SK-N-SH (cell line): ENCODE measurements at regions not wholly inside any gene's neighbourhood (a gene's known extent, or its start where the extent isn't known, plus 50 kb on each side); places are given as distances from the start of the nearest gene placed in this dataset.

ENCODE experiments used
- CTCF ChIA-PET: fragments of 300-600, 350-600 bp; formaldehyde crosslinking; extraction: SDS; loops from one replicate; lab custom pipeline; 2021; lab: Yijun Ruan, JAX
- POLR2A ChIA-PET: fragments of 350-600 bp; sonication (Branson Sonifier 250); formaldehyde crosslinking; extraction: SDS; loops from one replicate; lab custom pipeline; 2020; ENCODE audit warnings: antibody characterized with exemption, inconsistent platforms; lab: Yijun Ruan, JAX
- DNase-seq: peaks from one replicate; pipeline ENCODE4 v3.0.0; 2012
- H2AFZ ChIP-seq: fragments of 200-600 bp; sonication (generic); 2 replicates; pipeline ENCODE4 v1.8.1; 2016; ENCODE audit warnings: antibody characterized with exemption, mild to moderate bottlenecking, low read depth
- H3F3A ChIP-seq: fragments of 200-600 bp; sonication (generic); replicated peaks from 2 replicates; pipeline ENCODE3; 2016; ENCODE audit warnings: antibody characterized with exemption, mild to moderate bottlenecking; ENCODE audit not compliant: insufficient read depth
- H3K27ac ChIP-seq, 2 experiments: fragments of 200-500 bp in 1 of 2; fragments of 200-600 bp in 1 of 2; sonication (Bioruptor generic) in 1 of 2; sonication (generic), shearing (Covaris generic) in 1 of 2; 2 replicates each; pipeline versions ENCODE4 v1.5.1 to v1.6.1; 2014 to 2016; ENCODE audit warnings: low read depth in 2 of 2, inconsistent platforms in 1 of 2, low read length in 1 of 2, mild to moderate bottlenecking in 1 of 2, mixed read lengths in 1 of 2
- H3K27me3 ChIP-seq: fragments of 200-600 bp; sonication (generic), shearing (Covaris generic); 2 replicates; pipeline ENCODE4 v1.6.1; 2016; ENCODE audit warnings: mixed run types; ENCODE audit not compliant: insufficient read depth
- H3K36me3 ChIP-seq, 2 experiments: fragments of 200-500 bp in 1 of 2; fragments of 200-600 bp in 1 of 2; sonication (Bioruptor generic) in 1 of 2; sonication (generic) in 1 of 2; replicated peaks in 1 of 2; 2 replicates each; pipeline versions ENCODE3 to v1.5.1; 2014 to 2016; ENCODE audit warnings: low read length in 1 of 2, mild to moderate bottlenecking in 1 of 2; ENCODE audit not compliant: insufficient read depth in 2 of 2, control insufficient read depth in 1 of 2
- H3K4me1 ChIP-seq, 2 experiments: fragments of 200-500 bp in 1 of 2; fragments of 200-600 bp in 1 of 2; sonication (Bioruptor generic) in 1 of 2; sonication (generic), shearing (Covaris generic) in 1 of 2; 2 replicates each; pipeline versions ENCODE4 v1.5.1 to v1.6.1; 2014 to 2016; ENCODE audit warnings: low read depth in 1 of 2, low read length in 1 of 2, mixed run types in 1 of 2; ENCODE audit not compliant: insufficient read depth in 2 of 2, control insufficient read depth in 1 of 2
- H3K4me2 ChIP-seq: fragments of 200-600 bp; sonication (generic), shearing (Covaris generic); 2 replicates; pipeline ENCODE4 v1.6.1; 2017; ENCODE audit warnings: mixed run types
- H3K4me3 ChIP-seq, 2 experiments: fragments of 200-500 bp in 1 of 2; fragments of 200-600 bp in 1 of 2; sonication (Bioruptor generic) in 1 of 2; sonication (generic), shearing (Covaris generic) in 1 of 2; 2 replicates each; pipeline versions ENCODE4 v1.5.1 to v1.8.1; 2014 to 2016; ENCODE audit warnings: low read depth in 2 of 2, inconsistent platforms in 1 of 2, low read length in 1 of 2, mild to moderate bottlenecking in 1 of 2, mixed read lengths in 1 of 2, moderate library complexity in 1 of 2
- H3K79me2 ChIP-seq: fragments of 200-600 bp; sonication (generic); 2 replicates; pipeline ENCODE4 v1.8.1; 2017; ENCODE audit warnings: mild to moderate bottlenecking; ENCODE audit not compliant: insufficient read depth
- H3K9ac ChIP-seq: fragments of 200-600 bp; sonication (generic); 2 replicates; pipeline ENCODE4 v1.6.1; 2017; ENCODE audit warnings: mixed run types
- H3K9me2 ChIP-seq: fragments of 200-600 bp; sonication (generic); 2 replicates; pipeline ENCODE4 v1.6.1; 2017; ENCODE audit warnings: mixed run types
- H3K9me3 ChIP-seq: fragments of 200-600 bp; sonication (generic); 2 replicates; pipeline ENCODE4 v1.6.1; 2017; ENCODE audit warnings: mixed run types, mild to moderate bottlenecking, moderate library complexity
- H4K20me1 ChIP-seq: fragments of 200-600 bp; sonication (generic); 2 replicates; pipeline ENCODE4 v1.6.1; 2017; ENCODE audit warnings: mild to moderate bottlenecking, mixed run types; ENCODE audit not compliant: insufficient read depth
- CHD2 ChIP-seq: fragments of 150-350 bp; IDR thresholded peaks from 2 replicates; pipeline ENCODE4 v1.6.1; 2018; ENCODE audit warnings: low read length; ENCODE audit not compliant: partially characterized antibody
- FOSL2 ChIP-seq: IDR thresholded peaks from 2 replicates; pipeline ENCODE4 v1.4.0; 2012; ENCODE audit warnings: low read depth, mild to moderate bottlenecking, moderate library complexity, borderline replicate concordance
- MXI1 ChIP-seq: IDR thresholded peaks from 2 replicates; pipeline ENCODE4 v1.6.1; 2012; ENCODE audit warnings: mild to moderate bottlenecking, low read depth, low read length, improper control_type of control experiment
- RAD21 ChIP-seq: IDR thresholded peaks from 2 replicates; pipeline ENCODE4 v1.6.1; 2012; ENCODE audit warnings: mild to moderate bottlenecking, low read length
- RXRA ChIP-seq: IDR thresholded peaks from 2 replicates; pipeline ENCODE4 v1.4.0; 2012; ENCODE audit warnings: low read depth, mild to moderate bottlenecking, borderline replicate concordance
- SIN3A ChIP-seq: IDR thresholded peaks from 2 replicates; pipeline ENCODE4 v1.6.1; 2012; ENCODE audit warnings: low read depth, mild to moderate bottlenecking, low read length, moderate library complexity, borderline replicate concordance
- SMC3 ChIP-seq: IDR thresholded peaks from 2 replicates; pipeline ENCODE4 v1.6.1; 2012; ENCODE audit warnings: low read depth, low read length, improper control_type of control experiment
- TEAD4 ChIP-seq: IDR thresholded peaks from 2 replicates; pipeline ENCODE4 v1.4.0; 2012; ENCODE audit warnings: mild to moderate bottlenecking, borderline replicate concordance; ENCODE audit not compliant: insufficient read depth
- YY1 ChIP-seq: IDR thresholded peaks from 2 replicates; pipeline ENCODE4 v1.4.0; 2012; ENCODE audit warnings: low read depth, mild to moderate bottlenecking
- WGBS: methylation state at CpG from one replicate; pipeline ENCODE4 v1.1.6; 2017; ENCODE audit warnings: low lambda C conversion rate; 5-methylcytosine and 5-hydroxymethylcytosine counted together
- TF ChIP-seq, protein P1 (sequence below): fragments of 150-350 bp; IDR thresholded peaks from 2 replicates; pipeline ENCODE4 v1.6.1; 2017; ENCODE audit warnings: antibody characterized with exemption, low read length, low read depth, borderline replicate concordance
- TF ChIP-seq, protein P2 (sequence below): fragments of 150-350 bp; IDR thresholded peaks from 2 replicates; pipeline ENCODE4 v1.6.1; 2016; ENCODE audit warnings: mild to moderate bottlenecking, low read depth, low read length
- TF ChIP-seq, protein P3 (sequence below): IDR thresholded peaks from 2 replicates; pipeline ENCODE4 v1.6.1; 2012; ENCODE audit warnings: mild to moderate bottlenecking, low read depth, low read length, moderate library complexity
- TF ChIP-seq, protein P4 (sequence below): IDR thresholded peaks from 2 replicates; pipeline ENCODE4 v1.4.0; 2012; ENCODE audit warnings: low read depth, borderline replicate concordance
- TF ChIP-seq, protein P5 (sequence below): IDR thresholded peaks from 2 replicates; pipeline ENCODE4 v1.4.0; 2012; ENCODE audit warnings: low read depth
- TF ChIP-seq, protein P6 (sequence below): fragments of 200-600 bp; sonication (generic); IDR thresholded peaks from 2 replicates; pipeline ENCODE4 v1.6.1; 2017; ENCODE audit warnings: antibody characterized with exemption, mild to moderate bottlenecking, moderate library complexity

DNA sequence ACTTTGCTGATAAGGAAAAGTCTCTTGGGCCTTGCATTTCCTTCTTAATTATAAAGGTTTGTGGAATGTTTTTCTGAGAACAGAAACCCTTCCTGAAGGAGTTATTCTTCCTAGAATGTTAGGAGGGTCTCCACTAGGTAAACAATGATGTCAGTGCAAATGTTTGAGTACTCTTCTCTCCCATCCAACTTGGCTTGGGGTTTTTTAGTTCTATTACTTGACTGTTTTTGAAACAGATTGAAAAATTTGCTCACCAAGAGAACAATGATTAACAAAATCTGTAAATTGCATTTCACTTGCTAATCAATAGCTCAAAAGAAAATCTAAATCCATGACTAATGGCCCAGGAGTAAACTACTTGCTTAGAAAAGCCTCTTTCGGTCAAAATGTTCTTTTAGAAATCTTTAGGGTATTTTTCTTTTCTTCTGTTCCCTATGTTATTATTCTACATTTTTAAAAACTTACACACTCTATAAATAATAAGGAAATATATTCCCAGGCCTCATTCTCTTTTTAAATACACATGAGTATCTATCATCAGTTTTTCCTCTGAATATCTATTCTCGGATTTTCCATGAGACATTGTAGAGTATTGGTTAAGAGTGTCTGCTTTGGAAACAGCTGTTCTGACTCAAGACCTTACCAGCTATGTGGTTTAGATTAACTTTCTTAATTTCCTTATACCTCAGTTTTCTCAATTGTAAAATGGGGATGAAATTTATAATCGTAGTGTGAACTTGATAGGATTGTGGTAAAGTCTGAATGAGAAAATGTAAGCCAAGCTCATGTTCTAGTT lies 234.2 kb upstream of the CITED2 start:
- Histone ChIP-seq H3K27me3 (no peaks in the 10 kb centered on the region), H3K4me3 (no peak overlapping the region)
- TF ChIP-seq, protein P1, sequence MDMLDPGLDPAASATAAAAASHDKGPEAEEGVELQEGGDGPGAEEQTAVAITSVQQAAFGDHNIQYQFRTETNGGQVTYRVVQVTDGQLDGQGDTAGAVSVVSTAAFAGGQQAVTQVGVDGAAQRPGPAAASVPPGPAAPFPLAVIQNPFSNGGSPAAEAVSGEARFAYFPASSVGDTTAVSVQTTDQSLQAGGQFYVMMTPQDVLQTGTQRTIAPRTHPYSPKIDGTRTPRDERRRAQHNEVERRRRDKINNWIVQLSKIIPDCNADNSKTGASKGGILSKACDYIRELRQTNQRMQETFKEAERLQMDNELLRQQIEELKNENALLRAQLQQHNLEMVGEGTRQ: no peak
- TF ChIP-seq, protein P2, sequence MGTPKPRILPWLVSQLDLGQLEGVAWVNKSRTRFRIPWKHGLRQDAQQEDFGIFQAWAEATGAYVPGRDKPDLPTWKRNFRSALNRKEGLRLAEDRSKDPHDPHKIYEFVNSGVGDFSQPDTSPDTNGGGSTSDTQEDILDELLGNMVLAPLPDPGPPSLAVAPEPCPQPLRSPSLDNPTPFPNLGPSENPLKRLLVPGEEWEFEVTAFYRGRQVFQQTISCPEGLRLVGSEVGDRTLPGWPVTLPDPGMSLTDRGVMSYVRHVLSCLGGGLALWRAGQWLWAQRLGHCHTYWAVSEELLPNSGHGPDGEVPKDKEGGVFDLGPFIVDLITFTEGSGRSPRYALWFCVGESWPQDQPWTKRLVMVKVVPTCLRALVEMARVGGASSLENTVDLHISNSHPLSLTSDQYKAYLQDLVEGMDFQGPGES: no peak
- TF ChIP-seq SIN3A (no peak), YY1 (no peak), TEAD4 (no peak), CHD2 (no peak), MXI1 (no peak), FOSL2 (no peak), SMC3 (no peak), RXRA (no peak), RAD21 (no peak)
- TF ChIP-seq, protein P3, sequence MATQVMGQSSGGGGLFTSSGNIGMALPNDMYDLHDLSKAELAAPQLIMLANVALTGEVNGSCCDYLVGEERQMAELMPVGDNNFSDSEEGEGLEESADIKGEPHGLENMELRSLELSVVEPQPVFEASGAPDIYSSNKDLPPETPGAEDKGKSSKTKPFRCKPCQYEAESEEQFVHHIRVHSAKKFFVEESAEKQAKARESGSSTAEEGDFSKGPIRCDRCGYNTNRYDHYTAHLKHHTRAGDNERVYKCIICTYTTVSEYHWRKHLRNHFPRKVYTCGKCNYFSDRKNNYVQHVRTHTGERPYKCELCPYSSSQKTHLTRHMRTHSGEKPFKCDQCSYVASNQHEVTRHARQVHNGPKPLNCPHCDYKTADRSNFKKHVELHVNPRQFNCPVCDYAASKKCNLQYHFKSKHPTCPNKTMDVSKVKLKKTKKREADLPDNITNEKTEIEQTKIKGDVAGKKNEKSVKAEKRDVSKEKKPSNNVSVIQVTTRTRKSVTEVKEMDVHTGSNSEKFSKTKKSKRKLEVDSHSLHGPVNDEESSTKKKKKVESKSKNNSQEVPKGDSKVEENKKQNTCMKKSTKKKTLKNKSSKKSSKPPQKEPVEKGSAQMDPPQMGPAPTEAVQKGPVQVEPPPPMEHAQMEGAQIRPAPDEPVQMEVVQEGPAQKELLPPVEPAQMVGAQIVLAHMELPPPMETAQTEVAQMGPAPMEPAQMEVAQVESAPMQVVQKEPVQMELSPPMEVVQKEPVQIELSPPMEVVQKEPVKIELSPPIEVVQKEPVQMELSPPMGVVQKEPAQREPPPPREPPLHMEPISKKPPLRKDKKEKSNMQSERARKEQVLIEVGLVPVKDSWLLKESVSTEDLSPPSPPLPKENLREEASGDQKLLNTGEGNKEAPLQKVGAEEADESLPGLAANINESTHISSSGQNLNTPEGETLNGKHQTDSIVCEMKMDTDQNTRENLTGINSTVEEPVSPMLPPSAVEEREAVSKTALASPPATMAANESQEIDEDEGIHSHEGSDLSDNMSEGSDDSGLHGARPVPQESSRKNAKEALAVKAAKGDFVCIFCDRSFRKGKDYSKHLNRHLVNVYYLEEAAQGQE: no peak
- TF ChIP-seq, protein P4, sequence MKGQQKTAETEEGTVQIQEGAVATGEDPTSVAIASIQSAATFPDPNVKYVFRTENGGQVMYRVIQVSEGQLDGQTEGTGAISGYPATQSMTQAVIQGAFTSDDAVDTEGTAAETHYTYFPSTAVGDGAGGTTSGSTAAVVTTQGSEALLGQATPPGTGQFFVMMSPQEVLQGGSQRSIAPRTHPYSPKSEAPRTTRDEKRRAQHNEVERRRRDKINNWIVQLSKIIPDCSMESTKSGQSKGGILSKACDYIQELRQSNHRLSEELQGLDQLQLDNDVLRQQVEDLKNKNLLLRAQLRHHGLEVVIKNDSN: no peak
- TF ChIP-seq, protein P5, sequence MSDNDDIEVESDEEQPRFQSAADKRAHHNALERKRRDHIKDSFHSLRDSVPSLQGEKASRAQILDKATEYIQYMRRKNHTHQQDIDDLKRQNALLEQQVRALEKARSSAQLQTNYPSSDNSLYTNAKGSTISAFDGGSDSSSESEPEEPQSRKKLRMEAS: no peak
- TF ChIP-seq, protein P6, sequence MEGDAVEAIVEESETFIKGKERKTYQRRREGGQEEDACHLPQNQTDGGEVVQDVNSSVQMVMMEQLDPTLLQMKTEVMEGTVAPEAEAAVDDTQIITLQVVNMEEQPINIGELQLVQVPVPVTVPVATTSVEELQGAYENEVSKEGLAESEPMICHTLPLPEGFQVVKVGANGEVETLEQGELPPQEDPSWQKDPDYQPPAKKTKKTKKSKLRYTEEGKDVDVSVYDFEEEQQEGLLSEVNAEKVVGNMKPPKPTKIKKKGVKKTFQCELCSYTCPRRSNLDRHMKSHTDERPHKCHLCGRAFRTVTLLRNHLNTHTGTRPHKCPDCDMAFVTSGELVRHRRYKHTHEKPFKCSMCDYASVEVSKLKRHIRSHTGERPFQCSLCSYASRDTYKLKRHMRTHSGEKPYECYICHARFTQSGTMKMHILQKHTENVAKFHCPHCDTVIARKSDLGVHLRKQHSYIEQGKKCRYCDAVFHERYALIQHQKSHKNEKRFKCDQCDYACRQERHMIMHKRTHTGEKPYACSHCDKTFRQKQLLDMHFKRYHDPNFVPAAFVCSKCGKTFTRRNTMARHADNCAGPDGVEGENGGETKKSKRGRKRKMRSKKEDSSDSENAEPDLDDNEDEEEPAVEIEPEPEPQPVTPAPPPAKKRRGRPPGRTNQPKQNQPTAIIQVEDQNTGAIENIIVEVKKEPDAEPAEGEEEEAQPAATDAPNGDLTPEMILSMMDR: no peak
- TF ChIP-seq, all 33 proteins: peak for 0
- Histone ChIP-seq H3F3A (peaks cover 6% of the 10 kb centered on the region), H3K9me2 (no peaks in the 10 kb centered on the region), H4K20me1 (no peaks in the 10 kb centered on the region), H3K27ac (peak overlapping the region in 1 of 2 experiments; percentile 69; a peak in 2 of 4 replicates), H3K4me2 (no peak overlapping the region), H3K36me3 (peaks cover 0 to 4% of the 10 kb centered on the region in 2 experiments), H3K4me1 (peaks cover 0 to 7% of the 10 kb centered on the region in 2 experiments; a peak in 1 of 4 replicates), H3K9me3 (no peaks in the 10 kb centered on the region), H3K9ac (no peak overlapping the region; the same call in 1 of the 2 replicates), H2AFZ (peak overlapping the region; percentile 22; the same call in 1 of the 2 replicates), H3K79me2 (no peaks in the 10 kb centered on the region)
- WGBS: 67% methylated on average over 3 of the region's 3 CpGs
- DNase-seq: no peak
- ChIA-PET POLR2A (no interaction called here), CTCF (no interaction called here)
